Thoracic aorta (tissue), 2 donors: ENCODE measurements at regions not wholly inside any gene's neighbourhood (a gene's known extent, or its start where the extent isn't known, plus 50 kb on each side); places are given as distances from the start of the nearest gene placed in this dataset.
"Not testable (repeated sequence)": the region's sequence is repeated elsewhere in the genome, so short reads cannot be mapped to it uniquely, and the experiment has no call there.

Experiments used
- ATAC-seq: fragments of 150-250 bp; one replicate; pipeline ENCODE4 v1.8.0; 2017; ENCODE audit warnings: low read depth; ENCODE audit not compliant: insufficient number of reproducible peaks, low FRiP score
- DNase-seq: peaks from one replicate; pipeline ENCODE4 v3.0.0-alpha.2; 2020; ENCODE audit warnings: low spot score
- H3K27ac ChIP-seq, 2 donors: fragments of 200-600 bp; sonication (generic); 1 replicate in 1 of 2; 2 replicates in 1 of 2; pipeline ENCODE4 v1.5.1; 2016; ENCODE audit warnings: mild to moderate bottlenecking in 2 of 2, moderate library complexity in 2 of 2
- H3K27me3 ChIP-seq: fragments of 200-600 bp; sonication (generic); replicated peaks from 2 replicates; pipeline ENCODE4 v1.6.0; 2016; ENCODE audit warnings: mild to moderate bottlenecking; ENCODE audit not compliant: insufficient read depth
- H3K36me3 ChIP-seq: fragments of 200-600 bp; sonication (generic); one replicate; pipeline ENCODE4 v1.5.1; 2016
- H3K4me1 ChIP-seq, 2 donors: fragments of 200-600 bp; sonication (generic); 1 replicate in 1 of 2; 2 replicates in 1 of 2; pipeline versions ENCODE4 v1.5.1 to v1.6.0; 2016; ENCODE audit warnings: low read depth in 2 of 2, mild to moderate bottlenecking in 1 of 2; ENCODE audit not compliant: control insufficient read depth in 1 of 2
- H3K4me3 ChIP-seq: fragments of 200-600 bp; sonication (generic); 2 replicates; pipeline ENCODE4 v1.5.1; 2016; ENCODE audit warnings: mild to moderate bottlenecking
- H3K9me3 ChIP-seq: fragments of 200-600 bp; sonication (generic); 2 replicates; pipeline ENCODE4 v1.5.1; 2016
- CTCF ChIP-seq: fragments of 200-600 bp; sonication (generic); IDR thresholded peaks from one replicate; pipeline ENCODE4 v1.5.1; 2019; ENCODE audit warnings: antibody characterized with exemption

GRCh38 chr2:107525406-107525805, 301.3 kb upstream of the RGPD4 start:
- no peaks in the 10 kb centered on the region for H3K27me3 ChIP-seq
- H3K4me1 ChIP-seq = peaks cover 2 to 9% of the 10 kb centered on the region in 2 donors
- TF ChIP-seq CTCF = no peak
- H3K4me3 ChIP-seq = no peak overlapping the region
- no peak overlapping the region for H3K27ac ChIP-seq
- no peaks in the 10 kb centered on the region for H3K9me3 ChIP-seq
- ATAC-seq = no peak
- DNase-seq = no peak
- no peaks in the 10 kb centered on the region for H3K36me3 ChIP-seq

GRCh38 chr2:107529146-107529545, 297.5 kb upstream of the RGPD4 start:
- no peak overlapping the region for H3K4me3 ChIP-seq
- no peaks in the 10 kb centered on the region for H3K36me3 ChIP-seq
- no peaks in the 10 kb centered on the region for H3K9me3 ChIP-seq
- ATAC-seq (peak; percentile 60), DNase-seq (no peak)
- no peaks in the 10 kb centered on the region for H3K27me3 ChIP-seq
- H3K4me1 ChIP-seq = peaks cover 2 to 9% of the 10 kb centered on the region in 2 donors
- TF ChIP-seq CTCF = no peak
- H3K27ac ChIP-seq = no peak overlapping the region

- H3K27me3 ChIP-seq = no peaks in the 10 kb centered on the region
- no peaks in the 10 kb centered on the region for H3K9me3 ChIP-seq
- H3K36me3 ChIP-seq = no peaks in the 10 kb centered on the region
- DNase-seq (no peak), ATAC-seq (no peak)
- H3K27ac ChIP-seq = no peak overlapping the region
- H3K4me3 ChIP-seq = no peak overlapping the region
- TF ChIP-seq CTCF = no peak
- peaks cover 2 to 9% of the 10 kb centered on the region in 2 donors for H3K4me1 ChIP-seq
Observed at GRCh38 chr2:107530046-107530445, 296.6 kb upstream of the RGPD4 start.

- no peaks in the 10 kb centered on the region for H3K27me3 ChIP-seq
- DNase-seq = no peak
- TF ChIP-seq CTCF = no peak
- no peaks in the 10 kb centered on the region for H3K9me3 ChIP-seq
- H3K4me1 ChIP-seq = no peaks in the 10 kb centered on the region
- H3K27ac ChIP-seq = no peak overlapping the region
- H3K4me3 ChIP-seq = no peak overlapping the region
- no peak for ATAC-seq
- H3K36me3 ChIP-seq = no peaks in the 10 kb centered on the region
Observed at GRCh38 chr2:107534926-107535325, 291.8 kb upstream of the RGPD4 start.

GRCh38 chr2:107535905-107536689, 290.6 kb upstream of the RGPD4 start:
- not testable (repeated sequence) for DNase-seq

GRCh38 chr2:107542314-107542740, 284.4 kb upstream of the RGPD4 start:
- no peak for TF ChIP-seq CTCF
- Histone ChIP-seq H3K27ac (no peak overlapping the region), H3K27me3 (no peaks in the 10 kb centered on the region), H3K36me3 (no peaks in the 10 kb centered on the region), H3K4me3 (no peak overlapping the region), H3K9me3 (no peaks in the 10 kb centered on the region), H3K4me1 (no peaks in the 10 kb centered on the region)
- DNase-seq = no peak
- no peak for ATAC-seq

More at GRCh38 chr2:107535905-107536689, 290.6 kb upstream of the RGPD4 start:
- ATAC-seq, H3K4me3 ChIP-seq, H3K27me3 ChIP-seq, H3K4me1 ChIP-seq, H3K27ac ChIP-seq, H3K36me3 ChIP-seq, H3K9me3 ChIP-seq: not testable (repeated sequence)
